ENCODE measurements at regions not wholly inside any gene's neighbourhood (a gene's known extent, or its start where the extent isn't known, plus 50 kb on each side); places are given as distances from the start of the nearest gene placed in this dataset.
"Not testable (repeated sequence)": the region's sequence is repeated elsewhere in the genome, so short reads cannot be mapped to it uniquely, and the experiment has no call there.

DNA sequence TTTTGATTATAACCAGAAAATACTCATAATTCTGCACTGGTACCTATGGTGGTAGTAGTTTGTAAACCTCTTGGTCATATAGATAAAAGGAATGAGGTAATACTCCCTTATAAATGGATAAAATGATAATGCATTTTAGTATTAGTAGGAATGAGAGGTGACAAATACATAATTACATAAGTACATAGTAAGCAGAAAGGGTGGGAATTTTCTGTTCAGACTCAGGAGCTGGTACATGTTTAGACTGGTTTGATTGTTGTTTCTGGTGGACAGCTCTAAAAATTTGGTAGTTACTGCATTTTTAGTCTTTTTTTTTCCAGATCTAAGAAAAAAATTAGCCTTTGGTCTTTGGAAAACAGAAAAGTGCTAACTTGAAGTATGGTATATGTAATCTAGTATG, 70.4 kb upstream of the AGA start:
- TF ChIP-seq, protein P1, sequence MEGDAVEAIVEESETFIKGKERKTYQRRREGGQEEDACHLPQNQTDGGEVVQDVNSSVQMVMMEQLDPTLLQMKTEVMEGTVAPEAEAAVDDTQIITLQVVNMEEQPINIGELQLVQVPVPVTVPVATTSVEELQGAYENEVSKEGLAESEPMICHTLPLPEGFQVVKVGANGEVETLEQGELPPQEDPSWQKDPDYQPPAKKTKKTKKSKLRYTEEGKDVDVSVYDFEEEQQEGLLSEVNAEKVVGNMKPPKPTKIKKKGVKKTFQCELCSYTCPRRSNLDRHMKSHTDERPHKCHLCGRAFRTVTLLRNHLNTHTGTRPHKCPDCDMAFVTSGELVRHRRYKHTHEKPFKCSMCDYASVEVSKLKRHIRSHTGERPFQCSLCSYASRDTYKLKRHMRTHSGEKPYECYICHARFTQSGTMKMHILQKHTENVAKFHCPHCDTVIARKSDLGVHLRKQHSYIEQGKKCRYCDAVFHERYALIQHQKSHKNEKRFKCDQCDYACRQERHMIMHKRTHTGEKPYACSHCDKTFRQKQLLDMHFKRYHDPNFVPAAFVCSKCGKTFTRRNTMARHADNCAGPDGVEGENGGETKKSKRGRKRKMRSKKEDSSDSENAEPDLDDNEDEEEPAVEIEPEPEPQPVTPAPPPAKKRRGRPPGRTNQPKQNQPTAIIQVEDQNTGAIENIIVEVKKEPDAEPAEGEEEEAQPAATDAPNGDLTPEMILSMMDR (IDR thresholded peaks at IDR 0.05; ENCODE audit: control insufficient read depth, extremely low read depth, insufficient read depth), result no peak
- DNase-seq (ENCODE audit: low read depth), result no peak
- no peak overlapping the region for H3K4me3 ChIP-seq (ENCODE audit: low read depth, low read length)

DNA sequence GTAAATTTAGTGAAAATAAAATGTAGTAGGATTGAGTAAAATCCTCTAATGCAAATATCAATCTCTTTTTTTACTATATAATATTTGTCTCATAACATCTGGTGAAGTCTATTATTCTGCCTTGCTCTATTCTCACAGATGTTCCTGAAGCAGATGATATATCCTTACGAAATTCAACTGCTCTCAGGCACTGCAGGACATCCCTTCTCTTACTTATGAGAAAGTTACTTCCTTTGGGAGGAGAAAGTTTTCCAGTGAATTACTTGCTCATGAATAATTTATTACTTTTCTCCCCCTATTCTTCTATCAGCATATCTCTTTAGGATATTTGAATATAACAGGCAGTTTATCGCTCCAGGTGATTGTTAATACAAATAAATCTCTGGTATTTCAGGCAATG, 75.6 kb upstream of the AGA start:
- H3K4me3 ChIP-seq (ENCODE audit: low read depth, low read length), result no peak overlapping the region
- DNase-seq (ENCODE audit: low read depth), result no peak
- TF ChIP-seq, protein P1 (IDR thresholded peaks at IDR 0.05; ENCODE audit: control insufficient read depth, extremely low read depth, insufficient read depth), result no peak

DNA sequence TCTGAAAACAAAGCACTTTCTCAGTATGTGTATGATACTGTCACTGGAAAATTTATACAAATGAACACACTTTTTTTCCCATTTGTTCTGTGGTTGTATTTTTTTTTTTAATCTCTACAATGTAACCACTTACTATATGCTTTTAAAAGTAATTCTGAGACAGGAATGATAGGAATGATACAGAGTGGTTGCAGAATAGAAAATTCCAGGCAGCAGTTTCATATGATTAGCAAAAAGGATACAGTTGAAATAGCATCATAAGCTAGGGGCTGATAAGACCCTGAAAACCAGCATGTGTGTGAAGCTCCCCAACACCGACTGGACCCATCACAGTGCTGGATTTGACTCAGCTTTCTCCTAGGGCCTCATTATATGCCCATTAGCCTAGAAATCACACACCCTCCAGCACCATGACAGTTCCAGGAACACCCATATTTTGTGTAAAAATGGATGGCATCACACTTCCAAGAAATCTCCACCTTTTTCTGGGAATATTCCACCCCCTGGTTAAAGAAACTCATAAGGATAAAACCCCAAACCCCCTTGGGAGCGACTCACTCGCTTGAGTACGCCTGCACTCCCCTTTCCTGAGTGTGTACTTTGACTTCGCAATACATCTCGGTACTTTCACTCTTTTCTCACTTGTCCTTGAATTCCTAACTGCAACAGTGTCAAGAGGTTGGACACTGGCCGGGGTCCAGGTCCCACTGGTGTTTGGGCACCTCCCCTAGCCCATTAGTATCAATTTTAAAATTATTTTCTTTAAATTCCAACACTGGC, 77.4 kb upstream of the AGA start:
- no peak overlapping the region for H3K4me3 ChIP-seq (ENCODE audit: low read depth, low read length)
- TF ChIP-seq, protein P1 (IDR thresholded peaks at IDR 0.05; ENCODE audit: control insufficient read depth, extremely low read depth, insufficient read depth), result no peak
- no peak for DNase-seq (ENCODE audit: low read depth)

DNA sequence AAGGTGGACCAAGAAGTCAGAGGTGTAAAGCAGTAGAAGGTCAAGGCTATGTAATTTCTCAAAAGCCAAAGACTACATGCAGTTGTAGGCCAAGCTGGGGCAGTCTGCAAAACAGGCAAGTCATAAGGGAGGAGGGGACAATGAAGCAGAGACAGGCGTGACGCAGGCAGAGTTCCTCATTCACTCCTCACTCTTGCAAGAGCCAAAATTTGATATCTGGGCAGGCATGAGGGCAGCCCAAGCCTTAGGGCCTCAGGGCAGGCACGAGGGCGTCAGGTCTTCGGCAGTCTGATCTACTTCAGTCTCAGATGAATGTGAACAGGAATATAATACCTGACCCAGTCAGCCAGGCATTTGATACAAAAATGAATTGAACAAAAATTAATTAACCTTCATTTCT, 86.4 kb upstream of the AGA start:
- TF ChIP-seq, protein P1 (IDR thresholded peaks at IDR 0.05; ENCODE audit: control insufficient read depth, extremely low read depth, insufficient read depth), result no peak
- no peak for DNase-seq (ENCODE audit: low read depth)
- H3K4me3 ChIP-seq (ENCODE audit: low read depth, low read length), result no peak overlapping the region

DNA sequence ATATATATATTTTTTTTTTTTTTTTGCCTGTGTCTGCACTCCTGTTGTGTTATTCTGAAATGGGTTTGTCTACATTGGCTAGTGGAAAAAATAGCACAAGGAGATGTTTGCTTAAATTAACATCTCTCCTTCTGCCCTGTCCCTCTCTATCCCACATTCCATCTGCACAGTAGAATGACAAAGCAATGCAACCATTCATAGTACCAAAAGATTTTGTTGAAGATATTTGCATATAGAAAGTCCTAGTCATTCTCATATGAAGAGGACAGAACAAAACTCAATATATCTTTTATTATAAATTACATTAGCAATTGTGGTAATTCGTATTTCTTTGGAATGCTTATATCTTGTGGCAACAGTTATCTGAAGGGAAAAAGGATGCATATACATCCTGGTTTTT, 88.3 kb upstream of the AGA start:
- TF ChIP-seq, protein P1 (IDR thresholded peaks at IDR 0.05; ENCODE audit: control insufficient read depth, extremely low read depth, insufficient read depth), result no peak
- H3K4me3 ChIP-seq (ENCODE audit: low read depth, low read length), result no peak overlapping the region
- no peak for DNase-seq (ENCODE audit: low read depth)

DNA sequence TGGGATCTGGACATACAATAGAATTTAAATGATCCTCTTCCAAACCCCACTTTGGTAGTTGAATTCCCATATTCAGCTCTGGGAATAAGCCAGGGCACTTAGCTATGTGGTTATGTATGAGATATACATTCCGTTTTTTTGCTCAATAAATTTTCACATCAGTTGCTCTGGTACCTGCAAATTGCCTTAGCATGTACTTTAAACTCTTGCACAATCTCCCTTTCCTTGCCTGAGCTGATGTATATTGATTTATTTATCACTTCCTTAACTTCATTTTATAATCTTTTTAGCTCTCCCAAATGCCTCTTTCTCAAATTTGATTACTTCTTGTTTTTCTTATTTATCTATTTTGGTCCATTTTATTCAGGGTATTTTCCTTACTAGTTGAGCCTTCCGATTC, 90.1 kb upstream of the AGA start:
- TF ChIP-seq, protein P1 (IDR thresholded peaks at IDR 0.05; ENCODE audit: control insufficient read depth, extremely low read depth, insufficient read depth), result no peak
- no peak for DNase-seq (ENCODE audit: low read depth)
- no peak overlapping the region for H3K4me3 ChIP-seq (ENCODE audit: low read depth, low read length)

DNA sequence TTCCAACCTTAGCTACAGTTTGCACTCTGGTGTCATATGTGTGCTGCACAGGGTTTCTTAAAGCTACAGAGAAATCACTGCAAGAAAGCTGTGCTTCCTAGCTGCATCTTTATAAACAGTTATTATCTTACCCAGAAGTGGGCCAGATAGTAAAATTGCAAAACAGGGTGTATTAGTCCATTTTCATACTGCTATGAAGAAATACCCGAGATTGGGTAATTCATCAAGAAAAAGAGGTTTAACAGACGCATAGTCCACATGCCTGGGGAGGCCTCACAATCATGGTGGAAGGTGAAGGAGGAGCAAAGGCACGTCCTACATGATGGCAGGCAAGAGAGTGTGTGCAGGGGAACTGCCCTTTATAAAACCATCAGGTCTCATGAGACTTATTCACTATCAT, 92.6 kb upstream of the AGA start:
- DNase-seq (ENCODE audit: low read depth); H3K4me3 ChIP-seq (ENCODE audit: low read depth, low read length): not testable (repeated sequence)

Data from LNCaP clone FGC (cell line).